ENCODE measurements at regions not wholly inside any gene's neighbourhood (a gene's known extent, or its start where the extent isn't known, plus 50 kb on each side); places are given as distances from the start of the nearest gene placed in this dataset.
A peak's percentile ranks its signal among the peaks of the same experiment; 100 is the strongest.

DNA sequence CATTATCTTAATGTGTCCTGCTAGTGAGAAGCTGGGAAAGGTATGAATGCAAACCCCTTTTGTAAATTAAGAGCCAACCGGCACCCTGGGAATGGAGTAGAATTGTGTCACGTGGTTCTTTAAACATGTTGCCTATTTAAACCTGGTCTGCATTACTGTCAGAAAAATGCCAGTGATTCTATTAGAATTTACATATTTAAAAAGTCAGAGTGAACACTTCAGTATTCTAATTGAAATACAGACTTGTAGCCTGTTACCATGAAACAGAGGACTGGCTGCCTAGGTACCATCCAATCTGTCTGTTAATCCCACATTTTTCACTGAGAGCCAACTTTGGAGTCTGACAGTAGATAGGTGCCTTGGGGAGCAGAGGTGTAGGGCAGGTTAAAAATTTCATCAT lies 652.3 kb upstream of the ARGLU1 start:
- H3K4me1 Mint-ChIP-seq, result no peaks in the 10 kb centered on the region
- H3K9me3 Mint-ChIP-seq, result no peaks in the 10 kb centered on the region
- DNase-seq, result no peak
- CTCF ChIA-PET, result no interaction called here
- no peak overlapping the region for H3K4me3 Mint-ChIP-seq
- H3K27me3 Mint-ChIP-seq, result no peaks in the 10 kb centered on the region
- no peak overlapping the region for H3K27ac Mint-ChIP-seq
- no peaks in the 10 kb centered on the region for H3K36me3 Mint-ChIP-seq

DNA sequence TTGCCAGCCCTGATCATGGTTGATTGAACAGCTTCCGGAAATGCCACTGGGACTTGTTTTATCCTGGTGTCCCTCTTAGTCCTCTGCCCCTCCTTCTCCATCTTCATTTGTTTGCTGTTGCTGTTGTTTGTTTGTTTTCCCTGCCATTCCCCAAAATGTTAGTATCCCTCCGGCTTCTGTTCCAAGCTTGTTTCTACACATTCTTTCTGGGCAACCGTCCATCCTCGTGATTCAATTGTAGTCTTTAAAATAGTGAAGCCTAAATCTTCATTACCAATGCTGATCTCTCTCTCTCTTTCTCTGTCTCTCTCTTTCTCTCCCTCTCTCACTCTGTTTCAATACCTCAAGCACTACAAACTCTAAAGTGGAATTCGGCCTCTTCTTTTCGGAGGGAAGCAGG lies 649.3 kb upstream of the ARGLU1 start:
- CTCF ChIA-PET, result no interaction called here
- H3K27me3 Mint-ChIP-seq, result no peaks in the 10 kb centered on the region

DNA sequence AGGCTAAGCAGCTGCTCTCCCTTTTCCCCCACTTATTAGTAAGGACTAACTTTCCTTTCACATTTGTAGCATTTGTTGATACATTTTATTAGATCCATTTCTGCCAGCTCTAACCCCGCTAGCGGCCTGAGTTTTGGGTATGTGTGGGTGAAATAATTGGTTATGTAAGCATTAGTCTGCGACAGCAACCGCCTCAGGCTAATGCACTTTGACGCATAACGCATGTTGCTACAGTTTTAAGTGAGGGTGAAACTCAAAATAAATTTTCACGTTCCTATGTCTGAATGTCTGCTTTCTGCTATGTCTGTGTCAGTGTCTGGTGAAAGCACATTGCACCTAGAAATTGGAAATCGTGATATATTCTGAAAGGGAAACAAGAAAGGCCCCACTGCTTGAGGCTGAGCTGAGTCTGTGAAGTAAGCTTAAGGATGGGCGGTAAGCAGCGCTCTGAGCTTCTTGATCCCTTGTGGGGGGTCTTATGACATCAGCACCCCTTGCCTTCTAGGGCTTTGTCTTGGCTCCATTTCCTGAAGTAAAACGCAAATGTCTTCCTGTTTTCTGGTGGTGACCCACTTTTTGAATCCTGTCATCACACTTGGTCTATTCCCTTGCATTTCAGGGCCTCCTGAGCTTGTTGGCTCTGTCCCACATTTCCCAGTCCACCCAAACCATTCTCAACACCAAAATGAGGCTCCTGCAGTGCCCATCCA lies 648.3 kb upstream of the ARGLU1 start:
- Mint-ChIP-seq H3K9me3 (no peaks in the 10 kb centered on the region), H3K27ac (no peak overlapping the region), H3K4me3 (no peak overlapping the region), H3K4me1 (no peaks in the 10 kb centered on the region), H3K27me3 (no peaks in the 10 kb centered on the region), H3K36me3 (no peaks in the 10 kb centered on the region)
- DNase-seq, result no peak
- CTCF ChIA-PET, result no interaction called here

More for the DNA sequence above, 649.3 kb upstream of the ARGLU1 start:
- Mint-ChIP-seq H3K36me3 (no peaks in the 10 kb centered on the region), H3K9me3 (no peaks in the 10 kb centered on the region), H3K4me3 (no peak overlapping the region), H3K4me1 (no peaks in the 10 kb centered on the region), H3K27ac (no peak overlapping the region)
- no peak for DNase-seq

DNA sequence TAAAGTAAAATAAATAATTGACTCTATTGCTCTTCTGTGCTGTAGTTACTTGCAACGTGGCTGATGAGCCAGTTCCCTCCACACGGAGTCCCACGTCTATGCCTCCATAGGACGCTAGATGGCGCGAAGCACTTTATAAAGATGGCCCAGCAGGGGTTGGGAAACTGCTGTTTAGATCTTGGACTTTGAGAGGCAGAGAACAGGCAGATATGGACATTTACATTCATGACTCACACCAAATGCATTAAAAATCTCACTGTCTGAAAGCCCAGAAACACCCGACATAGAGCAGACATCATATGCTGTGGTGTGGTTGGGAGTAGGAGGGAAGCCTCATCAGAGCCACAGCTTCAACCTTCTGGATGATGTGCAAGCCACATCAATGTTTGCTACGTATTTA lies 643.1 kb upstream of the ARGLU1 start:
- no peaks in the 10 kb centered on the region for H3K27me3 Mint-ChIP-seq
- H3K4me1 Mint-ChIP-seq, result no peaks in the 10 kb centered on the region
- H3K36me3 Mint-ChIP-seq, result no peaks in the 10 kb centered on the region
- no peak overlapping the region for H3K4me3 Mint-ChIP-seq
- DNase-seq, result peak; percentile 65
- H3K27ac Mint-ChIP-seq, result no peak overlapping the region
- CTCF ChIA-PET, result interaction anchor here (0.8 to 2.9 kb wide), 4 partner anchors 9 to 944 kb away, joined by 3 to 20 read pairs (median 8); no protein-coding TSS in a partner anchor
- no peaks in the 10 kb centered on the region for H3K9me3 Mint-ChIP-seq

DNA sequence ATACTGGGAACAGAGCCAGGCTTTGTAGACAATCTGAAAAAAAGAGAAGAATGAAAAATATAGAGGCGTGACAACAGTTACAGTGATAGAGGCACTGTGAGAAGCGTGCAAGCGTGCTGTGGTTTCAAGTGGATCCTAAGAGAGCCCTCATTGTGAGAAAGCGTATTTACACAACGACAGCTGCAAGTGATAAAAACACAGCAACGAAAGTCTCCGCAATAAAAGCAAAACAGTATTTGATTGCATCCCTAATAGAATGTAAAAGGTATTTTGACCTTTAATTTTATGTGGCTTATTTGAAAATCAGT lies 642.7 kb upstream of the ARGLU1 start:
- Mint-ChIP-seq H3K36me3 (no peaks in the 10 kb centered on the region), H3K4me3 (no peak overlapping the region), H3K4me1 (no peaks in the 10 kb centered on the region), H3K9me3 (no peaks in the 10 kb centered on the region), H3K27ac (no peak overlapping the region), H3K27me3 (no peaks in the 10 kb centered on the region)
- no peak for DNase-seq
- CTCF ChIA-PET, result interaction anchor here (1.4 to 2.2 kb wide), 2 partner anchors 8 to 945 kb away, joined by 5 to 8 read pairs; no protein-coding TSS in a partner anchor

DNA sequence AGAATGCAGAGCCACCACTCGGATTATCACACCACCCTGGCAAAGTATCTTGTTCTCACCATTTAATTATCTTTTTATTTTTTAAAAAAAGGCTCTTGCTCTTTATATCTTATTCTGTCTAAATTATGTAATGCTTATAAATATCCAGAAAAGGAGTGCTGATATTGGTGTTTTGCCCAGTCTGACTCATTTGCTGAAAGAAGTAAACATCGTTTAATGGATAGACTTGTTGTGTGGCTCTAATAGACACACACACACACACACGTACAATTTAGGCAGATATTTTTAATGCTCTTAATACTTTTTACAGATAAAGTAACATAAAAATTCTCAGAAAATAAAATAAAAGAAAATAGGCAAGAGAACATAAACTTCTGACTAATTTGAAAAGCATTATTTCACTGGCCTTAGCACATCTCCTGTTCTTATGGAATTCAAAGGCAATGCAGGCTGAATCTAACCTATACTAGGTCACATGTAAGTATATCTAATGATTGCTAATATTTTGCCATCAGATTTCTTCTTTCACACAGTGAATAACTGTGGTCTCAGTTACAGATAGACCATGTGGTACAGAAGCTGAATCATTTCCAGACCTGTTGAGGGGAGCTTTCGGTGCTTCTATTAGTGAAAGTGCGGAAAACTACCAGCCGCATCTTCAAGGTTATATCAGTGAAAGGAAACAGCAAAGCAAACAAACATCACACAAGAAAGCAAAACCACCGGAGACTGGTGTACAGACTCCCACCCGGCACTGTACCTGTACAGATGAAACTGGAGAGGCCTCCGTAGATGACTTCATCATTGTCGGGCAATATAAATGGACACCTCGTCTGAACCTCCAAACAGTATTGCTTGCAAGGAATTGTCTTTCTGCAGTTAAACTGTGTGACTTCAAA lies 642.1 kb upstream of the ARGLU1 start:
- H3K27me3 Mint-ChIP-seq, result no peaks in the 10 kb centered on the region
- H3K4me3 Mint-ChIP-seq, result no peak overlapping the region
- CTCF ChIA-PET, result interaction anchor here (2.2 kb wide), 1 partner anchor 946 kb away, joined by 8 read pairs; no protein-coding TSS in a partner anchor
- H3K4me1 Mint-ChIP-seq, result no peaks in the 10 kb centered on the region
- H3K9me3 Mint-ChIP-seq, result no peaks in the 10 kb centered on the region
- H3K36me3 Mint-ChIP-seq, result no peaks in the 10 kb centered on the region
- no peak overlapping the region for H3K27ac Mint-ChIP-seq
- no peak for DNase-seq

DNA sequence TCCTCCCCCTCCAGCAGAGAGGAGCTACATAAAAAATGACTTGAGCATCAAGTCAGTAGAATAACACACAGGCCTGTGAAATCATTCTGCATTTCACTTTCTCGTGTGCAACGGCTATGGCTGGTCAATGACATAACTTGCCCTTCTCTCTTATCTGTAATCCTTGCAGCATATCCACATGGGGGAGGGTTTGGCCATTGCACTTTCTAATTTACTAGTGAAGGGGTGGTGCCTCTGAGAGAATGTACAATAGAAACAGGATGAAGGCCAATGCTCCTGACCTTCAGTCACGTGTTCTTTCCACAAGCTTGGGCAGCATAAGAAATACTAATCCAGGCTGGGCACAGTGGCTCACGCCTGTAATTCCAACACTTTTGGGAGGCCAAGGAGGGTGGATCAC lies 641.0 kb upstream of the ARGLU1 start:
- no peak overlapping the region for H3K4me3 Mint-ChIP-seq
- no peaks in the 10 kb centered on the region for H3K4me1 Mint-ChIP-seq
- H3K36me3 Mint-ChIP-seq, result no peaks in the 10 kb centered on the region
- no peaks in the 10 kb centered on the region for H3K27me3 Mint-ChIP-seq
- no peak overlapping the region for H3K27ac Mint-ChIP-seq
- CTCF ChIA-PET, result interaction anchor here (2.2 kb wide), 1 partner anchor 947 kb away, joined by 8 read pairs; no protein-coding TSS in a partner anchor
- no peak for DNase-seq
- no peaks in the 10 kb centered on the region for H3K9me3 Mint-ChIP-seq

DNA sequence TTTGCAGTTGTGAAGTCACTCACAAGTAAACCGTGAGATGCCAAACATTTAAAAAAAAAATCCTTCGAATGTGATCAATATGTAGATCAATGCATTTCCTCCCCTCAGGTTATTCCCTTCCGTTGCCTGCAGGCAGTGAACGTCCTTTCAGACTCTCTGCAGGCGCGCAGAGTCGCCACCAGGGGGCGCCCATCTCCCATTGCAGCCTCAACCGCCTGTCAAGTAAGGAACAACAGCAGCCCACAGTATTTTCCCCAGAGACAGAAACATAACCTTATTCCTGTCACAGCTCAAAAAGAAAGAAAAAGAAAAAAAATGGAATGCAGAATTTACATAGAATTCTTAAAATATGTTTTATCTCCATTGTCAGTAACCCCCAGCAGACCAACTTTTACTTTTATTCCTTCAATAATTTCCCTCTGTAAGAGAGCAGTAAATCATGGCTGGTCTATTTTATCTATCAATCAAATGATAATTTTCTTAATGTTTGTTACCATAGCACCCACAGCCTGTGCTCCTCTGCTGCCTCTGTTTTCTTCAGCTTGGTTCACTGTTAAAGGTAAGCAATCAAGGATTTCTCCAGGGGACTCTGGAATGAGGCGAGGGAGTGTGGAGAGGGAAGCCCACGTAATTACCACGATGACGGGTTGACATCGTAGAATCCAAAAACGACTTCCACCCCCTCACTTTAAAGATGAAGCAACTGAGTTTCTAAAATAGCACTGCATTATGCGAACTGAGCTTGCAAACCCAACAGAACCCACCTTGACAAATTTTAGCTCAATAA lies 637.6 kb upstream of the ARGLU1 start:
- no peaks in the 10 kb centered on the region for H3K4me1 Mint-ChIP-seq
- no peaks in the 10 kb centered on the region for H3K27me3 Mint-ChIP-seq
- no peak overlapping the region for H3K4me3 Mint-ChIP-seq
- DNase-seq, result peak; percentile 60
- H3K9me3 Mint-ChIP-seq, result no peaks in the 10 kb centered on the region
- H3K27ac Mint-ChIP-seq, result no peak overlapping the region
- CTCF ChIA-PET, result interaction anchor here (0.8 kb wide), 1 partner anchor 949 kb away, joined by 3 read pairs; no protein-coding TSS in a partner anchor
- H3K36me3 Mint-ChIP-seq, result no peaks in the 10 kb centered on the region

DNA sequence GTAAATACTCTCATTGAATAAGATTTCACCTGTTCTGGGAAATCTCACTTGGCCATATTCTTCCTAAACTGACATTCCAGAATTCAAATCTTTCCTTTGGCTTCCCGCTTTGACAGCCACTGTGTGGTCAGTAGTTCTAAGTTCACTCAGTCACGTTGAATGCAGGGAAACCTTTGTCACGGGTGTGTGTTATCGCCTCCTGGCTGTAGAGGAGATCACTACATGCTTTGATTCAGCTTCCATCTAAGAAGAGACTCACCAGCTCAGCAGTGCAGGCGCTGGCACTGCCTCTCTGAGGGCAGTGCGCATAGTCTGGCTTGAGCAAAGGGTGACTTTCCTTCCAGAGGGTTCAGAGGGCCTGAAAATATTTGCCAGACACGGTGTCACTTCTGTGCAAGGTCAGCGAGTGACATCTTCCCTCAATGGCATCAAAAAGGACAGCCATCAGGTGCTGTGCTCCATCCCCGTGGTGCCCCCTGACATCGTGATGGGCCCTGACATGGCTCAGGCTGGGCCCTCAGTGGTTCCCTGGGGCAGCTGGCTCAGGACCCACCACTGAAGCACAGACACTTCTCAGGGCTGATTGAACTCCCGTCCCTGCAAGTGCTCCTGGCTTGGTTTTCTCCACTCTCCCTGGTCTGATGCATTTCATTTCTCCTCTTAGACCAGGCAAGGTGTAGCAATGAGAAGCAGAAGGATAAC lies 635.4 kb upstream of the ARGLU1 start:
- no peak overlapping the region for H3K27ac Mint-ChIP-seq
- H3K4me1 Mint-ChIP-seq, result no peaks in the 10 kb centered on the region
- DNase-seq, result no peak
- H3K9me3 Mint-ChIP-seq, result no peaks in the 10 kb centered on the region
- H3K36me3 Mint-ChIP-seq, result no peaks in the 10 kb centered on the region
- H3K27me3 Mint-ChIP-seq, result no peaks in the 10 kb centered on the region
- CTCF ChIA-PET, result interaction anchor here (0.6 to 2.3 kb wide), 4 partner anchors 8 to 446 kb away, joined by 3 to 5 read pairs (median 4); no protein-coding TSS in a partner anchor
- no peak overlapping the region for H3K4me3 Mint-ChIP-seq

DNA sequence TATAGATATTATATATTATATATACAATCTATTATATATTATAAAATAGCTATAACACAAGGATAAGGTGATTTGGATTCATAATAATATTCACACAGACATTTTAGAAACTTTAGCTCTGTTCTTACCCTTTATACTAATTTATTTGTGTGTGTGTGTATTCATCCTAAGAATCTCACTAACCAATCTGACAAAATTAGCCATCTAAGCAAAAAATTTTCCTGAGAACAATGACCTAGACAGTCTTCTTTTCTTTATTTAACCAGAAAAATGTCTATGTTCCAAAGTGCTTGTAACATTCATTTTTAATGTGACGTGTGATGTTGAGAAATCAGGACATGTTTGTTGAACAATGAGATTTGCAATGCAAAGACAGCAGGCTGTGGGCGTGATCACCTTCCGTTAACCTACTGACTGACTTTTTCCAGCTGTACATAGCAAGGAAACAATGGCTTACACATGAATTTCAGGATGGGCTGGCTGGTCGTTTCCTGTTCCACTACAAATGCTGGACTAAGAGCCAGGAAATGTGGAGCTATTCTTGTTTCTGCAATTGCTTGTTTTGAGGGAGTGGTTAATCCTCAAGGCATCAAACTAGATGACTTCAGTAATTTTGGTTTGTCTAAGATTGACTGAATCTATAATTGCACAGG lies 634.6 kb upstream of the ARGLU1 start:
- CTCF ChIA-PET, result interaction anchor here (2.3 kb wide), 1 partner anchor 9 kb away, joined by 5 read pairs; no protein-coding TSS in a partner anchor
- no peak for DNase-seq
- no peak overlapping the region for H3K27ac Mint-ChIP-seq
- no peaks in the 10 kb centered on the region for H3K27me3 Mint-ChIP-seq
- H3K4me3 Mint-ChIP-seq, result no peak overlapping the region
- no peaks in the 10 kb centered on the region for H3K9me3 Mint-ChIP-seq
- no peaks in the 10 kb centered on the region for H3K4me1 Mint-ChIP-seq
- no peaks in the 10 kb centered on the region for H3K36me3 Mint-ChIP-seq

DNA sequence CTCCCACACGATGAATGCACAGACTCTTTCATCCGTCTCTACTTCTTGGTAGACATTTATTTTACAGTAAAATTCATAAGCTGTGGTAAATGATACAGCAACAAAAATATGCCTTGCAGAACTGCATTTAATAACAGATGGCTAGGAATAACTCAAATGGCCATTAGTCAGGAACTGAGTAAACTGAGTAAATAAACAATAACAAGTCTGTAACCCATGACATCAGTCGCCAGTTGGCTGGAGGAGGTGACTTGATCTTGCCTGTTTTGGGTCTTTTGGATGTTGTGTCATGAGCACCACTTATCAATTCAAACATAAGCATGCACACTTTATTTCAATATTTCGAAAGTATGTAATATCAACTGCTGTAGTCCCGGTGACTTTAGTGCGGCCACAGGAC lies 632.6 kb upstream of the ARGLU1 start:
- H3K9me3 Mint-ChIP-seq, result peaks cover 3% of the 10 kb centered on the region
- no peak overlapping the region for H3K27ac Mint-ChIP-seq
- no peak for DNase-seq
- H3K4me3 Mint-ChIP-seq, result no peak overlapping the region
- H3K4me1 Mint-ChIP-seq, result no peaks in the 10 kb centered on the region
- no peaks in the 10 kb centered on the region for H3K36me3 Mint-ChIP-seq
- H3K27me3 Mint-ChIP-seq, result no peaks in the 10 kb centered on the region
- CTCF ChIA-PET, result no interaction called here

DNA sequence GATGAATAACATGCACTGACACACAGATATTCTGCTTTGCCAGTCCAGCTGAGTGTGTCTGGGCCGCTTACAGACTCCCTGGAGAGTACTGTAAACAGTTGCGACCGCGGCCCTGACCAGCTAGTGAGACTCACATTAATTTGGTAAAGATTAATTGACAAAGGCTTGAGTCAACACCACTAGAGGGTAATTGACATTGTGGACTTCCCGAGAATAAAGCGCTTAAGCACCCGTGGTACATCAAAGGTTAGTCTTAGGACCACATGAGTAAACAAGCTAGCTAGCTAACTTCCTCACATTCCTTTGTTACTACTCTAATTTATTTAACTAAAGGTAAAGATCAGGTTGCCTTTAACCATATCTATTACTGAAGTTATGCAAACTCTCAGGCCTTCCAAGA lies 624.4 kb upstream of the ARGLU1 start:
- Mint-ChIP-seq H3K4me1 (no peaks in the 10 kb centered on the region), H3K9me3 (peaks cover 3% of the 10 kb centered on the region), H3K27ac (no peak overlapping the region), H3K36me3 (no peaks in the 10 kb centered on the region), H3K4me3 (no peak overlapping the region), H3K27me3 (no peaks in the 10 kb centered on the region)
- CTCF ChIA-PET, result interaction anchor here (1.6 kb wide), 1 partner anchor 11 kb away, joined by 4 read pairs; no protein-coding TSS in a partner anchor
- DNase-seq, result no peak

DNA sequence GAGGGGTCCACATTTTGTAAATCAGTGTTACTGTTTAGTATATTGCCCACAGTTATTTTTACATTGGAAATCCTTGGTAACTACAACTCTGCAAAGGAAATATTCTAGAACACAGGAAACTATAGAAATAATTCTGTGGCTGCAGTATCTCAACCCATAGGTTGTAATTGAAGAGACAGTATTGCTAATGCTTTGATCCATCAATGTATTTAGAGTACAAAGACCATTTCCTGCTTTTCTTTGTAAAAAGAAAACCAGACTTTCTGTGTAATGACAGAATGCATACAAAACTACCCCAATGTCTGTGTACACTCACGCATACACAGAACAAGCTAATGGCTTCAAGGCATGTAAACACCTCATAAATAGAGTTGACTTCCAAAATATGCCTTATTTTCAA lies 622.1 kb upstream of the ARGLU1 start:
- H3K27ac Mint-ChIP-seq, result no peak overlapping the region
- no peak overlapping the region for H3K4me3 Mint-ChIP-seq
- no peaks in the 10 kb centered on the region for H3K4me1 Mint-ChIP-seq
- no peak for DNase-seq
- CTCF ChIA-PET, result no interaction called here
- H3K9me3 Mint-ChIP-seq, result no peaks in the 10 kb centered on the region
- no peaks in the 10 kb centered on the region for H3K36me3 Mint-ChIP-seq
- no peaks in the 10 kb centered on the region for H3K27me3 Mint-ChIP-seq
